ENCODE measurements at regions not wholly inside any gene's neighbourhood (a gene's known extent, or its start where the extent isn't known, plus 50 kb on each side); places are given as distances from the start of the nearest gene placed in this dataset.

- TF ChIP-seq EP300 (IDR thresholded peaks at IDR 0.05; ENCODE audit: borderline replicate concordance), result no peak
- TF ChIP-seq TAF1 (IDR thresholded peaks at IDR 0.05; ENCODE audit: low read depth), result no peak
Measured at GRCh38 chr3:4008205-4008604, 209.0 kb downstream of the LRRN1 start.

- no peak for TF ChIP-seq EP300 (IDR thresholded peaks at IDR 0.05; ENCODE audit: borderline replicate concordance)
- no peak for TF ChIP-seq FOXM1 (IDR thresholded peaks at IDR 0.05; ENCODE audit: borderline replicate concordance, low read depth)
- TF ChIP-seq TEAD4 (IDR thresholded peaks at IDR 0.05), result no peak
- TF ChIP-seq TAF1 (IDR thresholded peaks at IDR 0.05; ENCODE audit: low read depth), result no peak
- TF ChIP-seq USF1 (IDR thresholded peaks at IDR 0.05), result no peak
- no peak for TF ChIP-seq TCF12 (IDR thresholded peaks at IDR 0.05; ENCODE audit: low read depth)
- TF ChIP-seq RAD21 (IDR thresholded peaks at IDR 0.05; ENCODE audit: low read depth), result no peak
- TF ChIP-seq EGR1 (IDR thresholded peaks at IDR 0.05), result no peak
- TF ChIP-seq CREB1 (IDR thresholded peaks at IDR 0.05; ENCODE audit: low read depth), result no peak
- no peak for TF ChIP-seq NFIC (IDR thresholded peaks at IDR 0.05)
- no peak for TF ChIP-seq ZBTB7A (IDR thresholded peaks at IDR 0.05; ENCODE audit: low read depth)
Measured at GRCh38 chr3:4011166-4011565, 211.9 kb downstream of the LRRN1 start.

- TF ChIP-seq NFIC (IDR thresholded peaks at IDR 0.05), result no peak
- TF ChIP-seq YY1 (IDR thresholded peaks at IDR 0.05; ENCODE audit: low read depth), result no peak
- no peak for TF ChIP-seq CREB1 (IDR thresholded peaks at IDR 0.05; ENCODE audit: low read depth)
- no peak for TF ChIP-seq RAD21 (IDR thresholded peaks at IDR 0.05; ENCODE audit: low read depth)
- TF ChIP-seq EP300 (IDR thresholded peaks at IDR 0.05; ENCODE audit: borderline replicate concordance), result no peak
- no peak for TF ChIP-seq TAF1 (IDR thresholded peaks at IDR 0.05; ENCODE audit: low read depth)
- no peak for TF ChIP-seq TCF12 (IDR thresholded peaks at IDR 0.05; ENCODE audit: low read depth)
- no peak for TF ChIP-seq EGR1 (IDR thresholded peaks at IDR 0.05)
- no peak for TF ChIP-seq MAX (IDR thresholded peaks at IDR 0.05)
Measured at GRCh38 chr3:4015426-4015825, 216.2 kb downstream of the LRRN1 start.

- TF ChIP-seq NFIC (IDR thresholded peaks at IDR 0.05) (no peak), REST (IDR thresholded peaks at IDR 0.05; ENCODE audit: low read depth) (no peak), FOXM1 (IDR thresholded peaks at IDR 0.05; ENCODE audit: borderline replicate concordance, low read depth) (no peak), CEBPB (IDR thresholded peaks at IDR 0.05) (no peak), EP300 (IDR thresholded peaks at IDR 0.05; ENCODE audit: borderline replicate concordance) (no peak), USF1 (IDR thresholded peaks at IDR 0.05) (no peak), EGR1 (IDR thresholded peaks at IDR 0.05) (no peak), MAX (IDR thresholded peaks at IDR 0.05) (no peak), TEAD4 (IDR thresholded peaks at IDR 0.05) (no peak)
Measured at GRCh38 chr3:4019501-4019900, 220.3 kb downstream of the LRRN1 start.

GRCh38 chr3:4021162-4021561 lies 221.9 kb downstream of the LRRN1 start:
- peak; percentile 73 for TF ChIP-seq REST (IDR thresholded peaks at IDR 0.05; ENCODE audit: low read depth)
- no peak for TF ChIP-seq USF1 (IDR thresholded peaks at IDR 0.05)

- TF ChIP-seq CEBPB (IDR thresholded peaks at IDR 0.05) (no peak), TAF1 (IDR thresholded peaks at IDR 0.05; ENCODE audit: low read depth) (no peak), EGR1 (IDR thresholded peaks at IDR 0.05) (no peak), ZBTB7A (IDR thresholded peaks at IDR 0.05; ENCODE audit: low read depth) (no peak), MAX (IDR thresholded peaks at IDR 0.05) (no peak), RAD21 (IDR thresholded peaks at IDR 0.05; ENCODE audit: low read depth) (no peak), FOXM1 (IDR thresholded peaks at IDR 0.05; ENCODE audit: borderline replicate concordance, low read depth) (no peak), TCF12 (IDR thresholded peaks at IDR 0.05; ENCODE audit: low read depth) (no peak), YY1 (IDR thresholded peaks at IDR 0.05; ENCODE audit: low read depth) (no peak), TEAD4 (IDR thresholded peaks at IDR 0.05) (no peak), NFIC (IDR thresholded peaks at IDR 0.05) (no peak), CREB1 (IDR thresholded peaks at IDR 0.05; ENCODE audit: low read depth) (no peak), EP300 (IDR thresholded peaks at IDR 0.05; ENCODE audit: borderline replicate concordance) (no peak), USF1 (IDR thresholded peaks at IDR 0.05) (no peak), REST (IDR thresholded peaks at IDR 0.05; ENCODE audit: low read depth) (no peak)
Measured at GRCh38 chr3:4029135-4029534, 229.9 kb downstream of the LRRN1 start.
